IMR-90 (cell line): ENCODE measurements at regions not wholly inside any gene's neighbourhood (a gene's known extent, or its start where the extent isn't known, plus 50 kb on each side); places are given as distances from the start of the nearest gene placed in this dataset.

Source experiments
- ATAC-seq: fragments of 200-7000 bp; cut with Tn5 transposase; 2 replicates; pipeline ENCODE4 v1.9.1; 2020; ENCODE audit warnings: low read depth, mild to moderate bottlenecking, moderate library complexity
- BruUV-seq: library from RNA; stranded (reverse); fragments of 400-500 nt; replicated peaks from 2 replicates; lab custom pipeline; 2021; lab: Mats Ljungman, UMichigan
- CTCF ChIA-PET: fragments of 300-600 bp; formaldehyde crosslinking; extraction: SDS; loops from one replicate; lab custom pipeline; 2021; ENCODE audit warnings: antibody characterized with exemption; lab: Yijun Ruan, JAX
- POLR2A ChIA-PET: fragments of 300-600 bp; sonication (Branson Sonifier 250); formaldehyde crosslinking; loops from one replicate; lab custom pipeline; 2022; ENCODE audit warnings: antibody characterized with exemption; ENCODE audit not compliant: unreplicated experiment; lab: Charles Lee
- DNase-seq: peaks from one replicate; pipeline ENCODE4 v3.0.0; 2013
- H2AFZ ChIP-seq: replicated peaks from 2 replicates; pipeline ENCODE3; 2013; ENCODE audit warnings: low read length, mild to moderate bottlenecking; ENCODE audit not compliant: poor library complexity
- H2AK5ac ChIP-seq: 2 replicates; pipeline ENCODE4 v1.6.1; 2013; ENCODE audit warnings: low read depth, low read length, inconsistent platforms
- H2AK9ac ChIP-seq: replicated peaks from 2 replicates; pipeline ENCODE3; 2013; ENCODE audit warnings: mild to moderate bottlenecking, low read depth, low read length, moderate library complexity; ENCODE audit not compliant: poor library complexity
- H2BK120ac ChIP-seq: 2 replicates; pipeline ENCODE4 v1.6.1; 2013; ENCODE audit warnings: low read depth, low read length, inconsistent platforms
- H2BK15ac ChIP-seq: 3 replicates; pipeline ENCODE4 v1.6.1; 2013; ENCODE audit warnings: low read depth, low read length, inconsistent platforms
- H2BK20ac ChIP-seq: 2 replicates; pipeline ENCODE4 v1.6.1; 2013; ENCODE audit warnings: low read depth, mild to moderate bottlenecking, inconsistent platforms, low read length, moderate library complexity
- H2BK5ac ChIP-seq: 2 replicates; pipeline ENCODE4 v1.6.1; 2013; ENCODE audit warnings: mild to moderate bottlenecking, low read depth, low read length, inconsistent platforms; ENCODE audit not compliant: poor library complexity, severe bottlenecking
- H3K14ac ChIP-seq: replicated peaks from 2 replicates; pipeline ENCODE4 v1.6.1; 2013; ENCODE audit warnings: low read depth, low read length, inconsistent platforms
- H3K18ac ChIP-seq: 2 replicates; pipeline ENCODE4 v1.6.1; 2013; ENCODE audit warnings: low read depth, low read length, control low read depth
- H3K23ac ChIP-seq: 2 replicates; pipeline ENCODE4 v1.6.1; 2013; ENCODE audit warnings: low read depth, low read length, inconsistent platforms
- H3K27ac ChIP-seq: 2 replicates; pipeline ENCODE4 v1.5.1; 2013; ENCODE audit warnings: mild to moderate bottlenecking, control low read depth, low read length; ENCODE audit not compliant: insufficient read depth
- H3K27me3 ChIP-seq: 2 replicates; pipeline ENCODE4 v1.6.1; 2013; ENCODE audit warnings: low read length; ENCODE audit not compliant: control insufficient read depth, insufficient read depth
- H3K36me3 ChIP-seq: 2 replicates; pipeline ENCODE4 v1.6.1; 2013; ENCODE audit warnings: low read length, mixed read lengths; ENCODE audit not compliant: control insufficient read depth, insufficient read depth
- H3K4ac ChIP-seq: 2 replicates; pipeline ENCODE4 v1.6.1; 2013; ENCODE audit warnings: low read depth, low read length, inconsistent platforms
- H3K4me1 ChIP-seq: 2 replicates; pipeline ENCODE4 v1.6.1; 2013; ENCODE audit warnings: low read length, mixed read lengths; ENCODE audit not compliant: control insufficient read depth, insufficient read depth
- H3K4me2 ChIP-seq: 2 replicates; pipeline ENCODE4 v1.6.1; 2013; ENCODE audit warnings: low read depth, mild to moderate bottlenecking, control low read depth, low read length, moderate library complexity
- H3K4me3 ChIP-seq: 2 replicates; pipeline ENCODE4 v1.5.1; 2013; ENCODE audit warnings: low read depth, mild to moderate bottlenecking, control low read depth, low read length, moderate library complexity; ENCODE audit not compliant: insufficient read depth
- H3K56ac ChIP-seq: 2 replicates; pipeline ENCODE4 v1.6.1; 2013; ENCODE audit warnings: low read length, inconsistent platforms; ENCODE audit not compliant: insufficient read depth; ENCODE audit errors: extremely low read depth
- H3K79me1 ChIP-seq, 2 experiments: 2 replicates each; pipeline ENCODE4 v1.6.1; 2013; ENCODE audit warnings: low read length in 2 of 2, inconsistent platforms in 1 of 2, low read depth in 1 of 2
- H3K9ac ChIP-seq: 2 replicates; pipeline ENCODE4 v1.6.1; 2013; ENCODE audit warnings: low read depth, low read length, control low read depth
- H3K9me1 ChIP-seq: 2 replicates; pipeline ENCODE4 v1.6.1; 2013; ENCODE audit warnings: low read length, inconsistent platforms; ENCODE audit not compliant: insufficient read depth
- H3K9me3 ChIP-seq: 2 replicates; pipeline ENCODE4 v1.6.1; 2013; ENCODE audit warnings: low read length; ENCODE audit not compliant: control insufficient read depth, insufficient read depth
- H4K20me1 ChIP-seq: 2 replicates; pipeline ENCODE4 v1.6.1; 2013; ENCODE audit warnings: low read length, inconsistent platforms; ENCODE audit not compliant: insufficient read depth
- H4K5ac ChIP-seq: 2 replicates; pipeline ENCODE4 v1.6.1; 2013; ENCODE audit warnings: mild to moderate bottlenecking, low read depth, low read length, control low read depth
- H4K8ac ChIP-seq, 2 experiments: 2 replicates each; pipeline ENCODE4 v1.6.1; 2013; ENCODE audit warnings: low read depth in 2 of 2, low read length in 2 of 2, control low read depth in 1 of 2, inconsistent platforms in 1 of 2
- H4K91ac ChIP-seq: 2 replicates; pipeline ENCODE4 v1.6.1; 2013; ENCODE audit warnings: low read depth, low read length, inconsistent platforms; ENCODE audit not compliant: insufficient read depth
- FOS ChIP-seq: fragments of 150-350 bp; IDR thresholded peaks from 2 replicates; pipeline ENCODE4 v1.6.1; 2016; ENCODE audit warnings: low read depth, low read length
- RAD21 ChIP-seq: IDR thresholded peaks from 2 replicates; pipeline ENCODE4 v1.6.1; 2012; ENCODE audit warnings: low read length, improper control_type of control experiment
- WGBS, 2 experiments: methylation state at CpG; one replicate each; pipeline versions ENCODE4 v1.1.5 to v1.1.7; 2013; ENCODE audit warnings: missing lambda C conversion rate in 2 of 2; ENCODE audit not compliant: insufficient read length in 1 of 2; ENCODE audit errors: extremely low coverage in 2 of 2; 5-methylcytosine and 5-hydroxymethylcytosine counted together
- dilution Hi-C: fragments of 300-500 bp; cut with HindIII; formaldehyde crosslinking; loops from one replicate; pipeline ENCODE4 v1.14.3; 2018; ENCODE audit warnings: low sequenced_read_pairs; ENCODE audit not compliant: unreplicated experiment
- in situ Hi-C: fragments of 300-500 bp; cut with MboI; formaldehyde crosslinking; loops from 3 replicates; pipeline ENCODE4 v1.14.3; 2019; ENCODE audit warnings: low sequenced_read_pairs, inconsistent platforms, mixed read lengths
- intact Hi-C: fragments of 100-400 bp; cut with micrococcal nuclease; formaldehyde crosslinking; loops from 2 replicates; pipeline ENCODE4 v1.10.0; 2022

DNA sequence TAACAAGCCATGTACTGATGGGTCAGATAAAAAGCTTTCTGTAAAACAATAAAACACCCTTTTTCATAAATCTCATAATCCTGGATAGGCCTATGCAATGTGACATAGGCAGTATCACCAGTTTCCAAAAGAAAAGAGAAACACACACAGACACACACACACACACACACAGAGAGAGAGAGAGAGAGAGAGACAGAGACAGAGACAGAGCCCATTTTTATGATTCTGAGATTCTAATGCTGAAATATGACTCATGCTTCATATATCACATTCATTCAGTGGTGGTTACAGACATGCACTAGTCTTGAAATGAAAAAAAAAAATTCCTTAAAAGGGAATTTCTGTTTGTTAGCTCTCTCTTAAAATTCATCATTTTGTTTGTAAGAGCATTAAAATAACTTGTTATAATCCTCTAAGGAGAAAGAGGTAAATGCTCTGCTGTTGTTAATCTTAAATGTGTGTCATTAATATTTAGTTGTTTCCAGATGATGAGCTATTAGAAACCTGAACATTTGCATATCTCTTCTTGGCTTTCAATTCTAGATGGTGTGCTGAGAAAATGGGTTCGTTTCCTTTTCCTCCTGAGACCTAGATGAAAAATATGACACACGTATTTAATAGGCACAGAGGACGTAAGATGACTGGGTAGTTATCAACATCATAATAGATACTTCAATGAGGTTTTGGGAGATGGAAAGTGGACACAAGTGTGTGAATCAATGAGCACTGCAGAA is 1598.7 kb upstream of the ACVR2A start:
- POLR2A ChIA-PET = interaction anchor here (0.8 kb wide), 1 partner anchor 12 kb away, joined by 3 read pairs; no protein-coding TSS in a partner anchor
- peak; percentile 78 for ATAC-seq
- Histone ChIP-seq H3K27me3 (no peaks in the 10 kb centered on the region), H4K91ac (peak overlapping the region; percentile 86), H2AK9ac (peak overlapping the region; percentile 1), H3K9me1 (peaks cover 3% of the 10 kb centered on the region), H2BK5ac (peak overlapping the region; percentile 74), H2BK120ac (peak overlapping the region; percentile 91), H3K23ac (peak overlapping the region; percentile 11; the same call in 1 of the 2 replicates), H3K4me1 (peaks cover 5% of the 10 kb centered on the region), H3K9ac (no peak overlapping the region), H4K5ac (peak overlapping the region; percentile 26; the same call in 1 of the 2 replicates), H3K18ac (peak overlapping the region; percentile 79; the same call in 1 of the 2 replicates), H3K4ac (peak overlapping the region; percentile 69), H3K36me3 (no peaks in the 10 kb centered on the region), H3K9me3 (no peaks in the 10 kb centered on the region), H3K4me3 (no peak overlapping the region), H3K27ac (no peak overlapping the region), H4K20me1 (no peaks in the 10 kb centered on the region), H3K56ac (peak overlapping the region; percentile 0; the same call in 1 of the 2 replicates), H3K4me2 (peak overlapping the region; percentile 40; the same call in 1 of the 2 replicates), H3K79me1 (no peaks in the 10 kb centered on the region), H2AK5ac (peak overlapping the region; percentile 32), H2AFZ (peak overlapping the region; percentile 50), H2BK15ac (peak overlapping the region; percentile 93; the same call in 2 of the 3 replicates), H4K8ac (peak overlapping the region; percentile 68), H2BK20ac (peak overlapping the region; percentile 88), H3K14ac (peak overlapping the region; percentile 80)
- BruUV-seq = no TSS peak
- in situ Hi-C loops (no loop called here), dilution Hi-C loops (no loop called here), intact Hi-C loops (no loop called here)
- CTCF ChIA-PET = no interaction called here
- TF ChIP-seq FOS (peak; percentile 56; the same call in 1 of the 2 replicates), RAD21 (no peak)
- no CpG with 5 or more reads among the region's 3 CpGs for WGBS, 2 experiments
- DNase-seq = peak; percentile 72
